Mesodermal cell (in vitro differentiated cells): ENCODE measurements at regions not wholly inside any gene's neighbourhood (a gene's known extent, or its start where the extent isn't known, plus 50 kb on each side); places are given as distances from the start of the nearest gene placed in this dataset.

Source experiments
- H3K27ac ChIP-seq: 2 replicates; pipeline ENCODE4 v1.7.0; 2013; ENCODE audit warnings: mild to moderate bottlenecking, low read depth, low read length, moderate library complexity; ENCODE audit not compliant: severe bottlenecking
- H3K36me3 ChIP-seq: 2 replicates; pipeline ENCODE4 v1.7.1; 2013; ENCODE audit warnings: mild to moderate bottlenecking, low read length, moderate library complexity; ENCODE audit not compliant: control insufficient read depth, insufficient read depth
- H3K4me1 ChIP-seq: one replicate; pipeline ENCODE4 v1.7.1; 2013; ENCODE audit warnings: mild to moderate bottlenecking, low read length; ENCODE audit not compliant: insufficient read depth, control insufficient read depth, poor library complexity, severe bottlenecking
- H3K4me3 ChIP-seq: 2 replicates; pipeline ENCODE4 v1.7.0; 2013; ENCODE audit warnings: low read length, control low read depth, mild to moderate bottlenecking; ENCODE audit not compliant: insufficient read depth, poor library complexity, severe bottlenecking; ENCODE audit errors: extremely low read depth
- H3K9me3 ChIP-seq: 2 replicates; pipeline ENCODE4 v1.7.1; 2013; ENCODE audit warnings: mild to moderate bottlenecking, low read length, moderate library complexity; ENCODE audit not compliant: control insufficient read depth
- WGBS, 2 experiments: methylation state at CpG; one replicate each; pipeline ENCODE4 v1.1.5; 2013; ENCODE audit warnings: missing lambda C conversion rate in 2 of 2; ENCODE audit not compliant: insufficient coverage in 2 of 2; 5-methylcytosine and 5-hydroxymethylcytosine counted together

- no peak overlapping the region for H3K4me3 ChIP-seq
- 54 to 64% methylated on average over 5 to 6 of the region's 7 CpGs for WGBS, 2 experiments
- no peak overlapping the region for H3K27ac ChIP-seq
- H3K36me3 ChIP-seq: no peaks in the 10 kb centered on the region
- H3K4me1 ChIP-seq: no peaks in the 10 kb centered on the region
- H3K9me3 ChIP-seq: no peaks in the 10 kb centered on the region
These were observed 97.1 kb upstream of the UBAC2 start for GRCh38 chr13:99103536-99103935.

DNA sequence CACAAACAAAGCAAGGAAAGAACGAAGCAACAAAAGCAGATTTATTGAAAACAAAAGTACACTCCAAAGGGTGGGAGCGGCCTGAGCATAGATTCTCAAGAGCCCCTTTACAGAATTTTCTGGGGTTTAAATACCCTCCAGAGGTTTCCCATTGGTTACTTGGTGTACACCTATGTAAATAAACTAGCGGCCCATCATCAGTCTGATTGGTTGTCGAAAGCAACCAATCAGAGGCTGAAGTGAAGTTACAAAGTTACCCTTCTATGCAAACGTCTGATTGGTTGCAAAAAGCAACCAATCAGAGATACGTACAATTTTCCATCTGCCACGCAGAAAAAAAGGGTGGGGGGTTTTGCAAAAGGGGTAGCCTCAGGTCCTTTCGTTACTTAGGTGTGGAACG lies 96.3 kb upstream of the UBAC2 start:
- 92 to 95% methylated on average over 8 of the region's 9 CpGs for WGBS, 2 experiments

DNA sequence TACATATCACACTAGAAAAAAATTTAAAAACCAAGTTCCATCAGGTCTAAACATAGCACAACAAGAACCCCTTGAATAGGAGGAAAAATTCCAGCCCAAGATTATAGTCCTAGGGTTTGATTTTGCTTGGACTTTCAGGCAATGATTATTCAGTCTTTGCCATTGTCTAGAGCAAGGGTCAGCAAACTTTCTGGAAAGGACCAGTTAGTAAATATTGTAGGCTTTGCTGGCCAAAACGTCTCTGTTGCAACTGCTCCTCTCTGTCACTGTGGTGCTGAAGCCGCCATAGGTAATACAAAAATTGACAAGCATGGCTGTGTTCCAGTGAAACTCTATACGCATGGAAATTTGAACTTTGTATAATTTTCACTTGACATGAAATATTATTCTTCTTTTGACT lies 95.5 kb upstream of the UBAC2 start:
- H3K27ac ChIP-seq: no peak overlapping the region
- H3K36me3 ChIP-seq: no peaks in the 10 kb centered on the region
- WGBS, 2 experiments: 90 to 100% methylated on average over 1 to 2 of the region's 3 CpGs
- no peaks in the 10 kb centered on the region for H3K4me1 ChIP-seq
- H3K9me3 ChIP-seq: no peaks in the 10 kb centered on the region
- H3K4me3 ChIP-seq: no peak overlapping the region

More for the DNA sequence above, 96.3 kb upstream of the UBAC2 start:
- Histone ChIP-seq H3K9me3 (no peaks in the 10 kb centered on the region), H3K4me1 (no peaks in the 10 kb centered on the region), H3K27ac (no peak overlapping the region), H3K4me3 (no peak overlapping the region), H3K36me3 (no peaks in the 10 kb centered on the region)

GRCh38 chr13:99113351-99113750 lies 87.3 kb upstream of the UBAC2 start:
- Histone ChIP-seq H3K27ac (no peak overlapping the region), H3K9me3 (no peaks in the 10 kb centered on the region), H3K36me3 (no peaks in the 10 kb centered on the region), H3K4me3 (no peak overlapping the region), H3K4me1 (no peaks in the 10 kb centered on the region)
- WGBS, 2 experiments: 80 to 88% methylated on average over 1 to 3 of the region's 5 CpGs

DNA sequence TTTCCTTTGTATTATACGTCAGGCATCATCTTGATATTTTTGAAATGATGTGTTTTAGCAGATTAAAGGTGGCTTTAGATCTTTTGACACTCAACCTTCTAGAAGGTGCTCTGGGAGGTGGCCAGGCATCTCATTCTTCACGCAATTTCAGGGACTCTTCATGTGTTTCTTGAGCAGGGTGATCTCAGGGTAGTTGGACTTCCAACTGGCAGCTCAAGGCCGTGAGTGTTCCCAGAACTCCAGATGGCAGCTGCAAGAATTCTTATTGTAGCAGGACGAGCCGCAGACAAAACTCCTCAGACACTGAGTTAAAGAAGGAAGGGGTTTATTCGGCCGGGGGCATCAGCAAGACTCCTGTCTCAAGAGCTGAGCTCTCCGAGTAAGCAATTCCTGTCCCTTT lies 82.5 kb upstream of the UBAC2 start:
- H3K4me1 ChIP-seq: no peaks in the 10 kb centered on the region
- H3K9me3 ChIP-seq: no peaks in the 10 kb centered on the region
- H3K36me3 ChIP-seq: no peaks in the 10 kb centered on the region
- 86 to 92% methylated on average over 7 of the region's 8 CpGs for WGBS, 2 experiments
- no peak overlapping the region for H3K27ac ChIP-seq
- H3K4me3 ChIP-seq: no peak overlapping the region

- H3K27ac ChIP-seq: no peak overlapping the region
- 96% methylated on average over 2 to 4 of the region's 7 CpGs for WGBS, 2 experiments
- H3K4me3 ChIP-seq: no peak overlapping the region
These were observed 81.0 kb upstream of the UBAC2 start for GRCh38 chr13:99119656-99120055.

DNA sequence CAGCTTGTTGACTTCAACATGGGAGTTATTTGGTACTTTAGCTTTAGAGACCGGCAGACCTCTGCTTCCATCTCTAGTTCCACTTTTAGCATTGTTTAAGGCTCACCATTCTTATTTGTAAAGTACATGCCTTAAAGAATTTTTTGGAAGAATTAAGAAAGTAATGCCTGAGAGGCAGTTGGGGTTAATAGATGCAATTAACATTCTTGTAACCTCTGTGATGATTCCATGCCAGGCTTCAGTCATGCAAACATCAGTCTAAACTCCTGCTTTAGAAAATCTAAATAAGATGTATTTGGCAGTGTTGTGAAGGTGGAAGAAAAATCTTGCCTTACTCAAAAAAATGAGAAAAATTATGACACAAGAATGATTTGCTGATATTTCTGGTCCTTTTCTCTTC lies 79.9 kb upstream of the UBAC2 start:
- Histone ChIP-seq H3K4me3 (no peak overlapping the region), H3K4me1 (peaks cover 3% of the 10 kb centered on the region), H3K9me3 (no peaks in the 10 kb centered on the region), H3K27ac (no peak overlapping the region), H3K36me3 (no peaks in the 10 kb centered on the region)
- WGBS, 2 experiments: no CpG with 5 or more reads among the region's 1 CpG

More at GRCh38 chr13:99119656-99120055, 81.0 kb upstream of the UBAC2 start:
- no peaks in the 10 kb centered on the region for H3K9me3 ChIP-seq
- H3K4me1 ChIP-seq: no peaks in the 10 kb centered on the region
- H3K36me3 ChIP-seq: no peaks in the 10 kb centered on the region

DNA sequence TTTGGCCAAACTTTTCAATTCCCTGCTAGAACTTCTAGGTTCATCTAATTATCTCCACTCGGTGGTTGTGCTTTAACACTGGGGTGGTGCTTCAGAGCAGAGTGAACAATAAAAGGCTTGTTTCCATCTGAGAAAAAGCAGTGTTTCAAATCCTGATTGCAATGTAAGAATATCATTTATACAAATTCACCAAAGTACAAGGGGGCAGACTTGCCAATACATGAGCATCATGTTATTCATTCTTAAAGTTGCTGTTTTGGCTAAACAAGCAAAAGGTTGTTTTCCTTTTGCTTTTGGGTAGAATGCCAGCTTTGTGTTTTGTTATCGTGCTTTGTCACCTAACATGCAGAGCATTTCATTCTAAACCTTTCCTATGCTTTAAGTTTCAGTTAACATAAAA lies 78.5 kb upstream of the UBAC2 start:
- H3K36me3 ChIP-seq: no peaks in the 10 kb centered on the region
- no peaks in the 10 kb centered on the region for H3K9me3 ChIP-seq
- H3K27ac ChIP-seq: no peak overlapping the region
- 90% methylated on average over 2 of the region's 2 CpGs; no CpG with 5 or more reads in 1 of the 2 experiments for WGBS, 2 experiments
- peaks cover 3% of the 10 kb centered on the region for H3K4me1 ChIP-seq
- H3K4me3 ChIP-seq: no peak overlapping the region

- H3K4me1 ChIP-seq: peaks cover 3% of the 10 kb centered on the region
- H3K27ac ChIP-seq: no peak overlapping the region
- H3K36me3 ChIP-seq: no peaks in the 10 kb centered on the region
- no peaks in the 10 kb centered on the region for H3K9me3 ChIP-seq
- 78 to 84% methylated on average over 8 to 11 of the region's 14 CpGs for WGBS, 2 experiments
- no peak overlapping the region for H3K4me3 ChIP-seq
These were observed 77.3 kb upstream of the UBAC2 start for GRCh38 chr13:99123101-99124045.

DNA sequence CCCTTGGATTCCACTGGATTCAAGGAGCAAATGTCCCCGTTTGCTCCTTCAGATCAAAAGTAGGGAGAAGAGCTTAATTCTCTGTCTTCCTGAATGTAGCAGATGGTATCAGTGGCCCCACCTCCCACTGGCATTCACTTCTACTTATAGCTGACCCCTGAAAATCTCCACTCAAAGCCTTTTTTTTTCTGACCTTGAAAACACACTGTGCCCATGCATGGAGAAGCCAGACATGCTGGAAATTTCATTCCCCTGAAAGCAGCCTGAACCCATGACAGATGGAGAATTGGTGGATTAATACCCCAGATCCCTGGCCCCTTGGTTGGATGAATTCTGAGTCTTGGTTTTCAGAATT lies 76.6 kb upstream of the UBAC2 start:
- Histone ChIP-seq H3K4me1 (peaks cover 3% of the 10 kb centered on the region), H3K27ac (no peak overlapping the region), H3K9me3 (no peaks in the 10 kb centered on the region), H3K4me3 (no peak overlapping the region), H3K36me3 (no peaks in the 10 kb centered on the region)
- no CpG with 5 or more reads among the region's 1 CpG for WGBS, 2 experiments

DNA sequence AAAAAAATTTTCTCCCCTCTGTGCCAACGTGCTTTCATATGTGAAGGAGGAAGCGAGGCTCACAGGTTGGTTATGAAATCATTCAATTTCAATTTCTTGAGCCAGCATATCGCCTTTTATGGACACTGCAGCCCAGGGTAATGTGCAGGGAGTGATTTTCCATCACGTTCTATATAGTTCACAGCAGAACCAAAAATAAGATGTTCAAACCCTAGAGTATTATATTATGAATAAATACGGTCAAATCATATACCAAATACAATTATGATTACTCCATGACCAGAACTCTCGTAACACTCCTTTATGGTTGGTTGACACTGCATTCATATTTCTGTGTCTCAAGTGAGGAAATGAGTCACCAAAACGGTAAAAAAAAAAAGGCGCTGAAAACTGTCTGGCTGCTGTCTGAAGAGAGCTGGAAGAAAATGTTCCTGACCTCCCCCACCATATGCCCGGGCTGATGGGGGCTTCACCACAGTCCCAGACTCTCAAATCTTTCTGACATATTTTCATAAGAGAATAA lies 75.8 kb upstream of the UBAC2 start:
- WGBS, 2 experiments: 94 to 100% methylated on average over 1 to 4 of the region's 9 CpGs
- H3K27ac ChIP-seq: no peak overlapping the region
- peaks cover 3% of the 10 kb centered on the region for H3K4me1 ChIP-seq

More for the DNA sequence above, 75.8 kb upstream of the UBAC2 start:
- Histone ChIP-seq H3K9me3 (no peaks in the 10 kb centered on the region), H3K4me3 (no peak overlapping the region), H3K36me3 (no peaks in the 10 kb centered on the region)
